ENCODE measurements at regions not wholly inside any gene's neighbourhood (a gene's known extent, or its start where the extent isn't known, plus 50 kb on each side); places are given as distances from the start of the nearest gene placed in this dataset.

DNA sequence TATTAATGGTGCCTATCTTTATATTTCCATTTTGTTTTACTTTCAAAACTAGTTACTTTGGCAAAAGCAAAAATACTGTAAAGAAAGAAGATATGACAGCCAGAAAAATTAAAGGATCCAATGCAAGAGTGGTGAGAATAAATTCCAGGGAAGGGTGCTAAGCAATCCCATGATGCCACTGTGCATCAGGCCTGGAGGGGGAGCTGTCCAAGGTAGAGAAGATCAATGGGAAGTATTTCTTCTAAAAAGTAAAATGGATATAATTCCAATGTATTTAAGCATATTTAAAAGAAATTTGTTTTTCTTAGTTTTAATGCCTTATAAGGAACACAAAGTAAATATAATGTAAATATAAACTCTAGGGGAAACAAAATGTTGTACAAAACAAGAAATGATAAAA, 1382.2 kb upstream of the B3GALT2 start:
- H3K4me1 Mint-ChIP-seq: no peaks in the 10 kb centered on the region
- no peaks in the 10 kb centered on the region for H3K9me3 Mint-ChIP-seq
- TF ChIP-seq, protein P1, sequence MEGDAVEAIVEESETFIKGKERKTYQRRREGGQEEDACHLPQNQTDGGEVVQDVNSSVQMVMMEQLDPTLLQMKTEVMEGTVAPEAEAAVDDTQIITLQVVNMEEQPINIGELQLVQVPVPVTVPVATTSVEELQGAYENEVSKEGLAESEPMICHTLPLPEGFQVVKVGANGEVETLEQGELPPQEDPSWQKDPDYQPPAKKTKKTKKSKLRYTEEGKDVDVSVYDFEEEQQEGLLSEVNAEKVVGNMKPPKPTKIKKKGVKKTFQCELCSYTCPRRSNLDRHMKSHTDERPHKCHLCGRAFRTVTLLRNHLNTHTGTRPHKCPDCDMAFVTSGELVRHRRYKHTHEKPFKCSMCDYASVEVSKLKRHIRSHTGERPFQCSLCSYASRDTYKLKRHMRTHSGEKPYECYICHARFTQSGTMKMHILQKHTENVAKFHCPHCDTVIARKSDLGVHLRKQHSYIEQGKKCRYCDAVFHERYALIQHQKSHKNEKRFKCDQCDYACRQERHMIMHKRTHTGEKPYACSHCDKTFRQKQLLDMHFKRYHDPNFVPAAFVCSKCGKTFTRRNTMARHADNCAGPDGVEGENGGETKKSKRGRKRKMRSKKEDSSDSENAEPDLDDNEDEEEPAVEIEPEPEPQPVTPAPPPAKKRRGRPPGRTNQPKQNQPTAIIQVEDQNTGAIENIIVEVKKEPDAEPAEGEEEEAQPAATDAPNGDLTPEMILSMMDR (IDR thresholded peaks at IDR 0.05): peak; percentile 20
- no peaks in the 10 kb centered on the region for H3K36me3 Mint-ChIP-seq (ENCODE audit: low read depth)
- peaks cover 3% of the 10 kb centered on the region for H3K27me3 Mint-ChIP-seq (ENCODE audit: low read depth, poor library complexity)
- H3K4me3 Mint-ChIP-seq: no peak overlapping the region
- peak; percentile 11 for DNase-seq
- no peak overlapping the region for H3K27ac Mint-ChIP-seq

DNA sequence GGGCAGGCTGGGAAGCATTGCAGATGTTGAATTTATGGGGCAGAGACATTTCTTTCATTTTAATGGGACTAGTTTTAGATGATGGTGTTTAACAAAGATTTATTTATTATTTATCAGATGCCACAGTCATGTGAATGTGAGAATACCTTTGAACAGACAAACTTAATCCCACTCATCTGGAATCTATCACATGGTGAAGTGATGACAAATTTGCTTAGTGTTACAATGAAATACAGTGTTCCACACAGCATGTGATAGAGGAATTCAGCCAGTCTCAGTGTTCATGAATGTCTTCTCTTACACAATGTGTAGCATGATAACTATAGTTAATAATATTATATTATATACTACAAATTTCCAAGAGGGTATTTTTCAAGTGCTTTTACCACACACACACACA, 1361.7 kb upstream of the B3GALT2 start:
- Mint-ChIP-seq H3K27me3 (ENCODE audit: low read depth, poor library complexity) (no peaks in the 10 kb centered on the region), H3K27ac (no peak overlapping the region), H3K4me1 (no peaks in the 10 kb centered on the region), H3K9me3 (peaks cover under 1% of the 10 kb centered on the region), H3K36me3 (ENCODE audit: low read depth) (no peaks in the 10 kb centered on the region), H3K4me3 (no peak overlapping the region)
- TF ChIP-seq, protein P1 (IDR thresholded peaks at IDR 0.05): no peak
- no peak for DNase-seq

DNA sequence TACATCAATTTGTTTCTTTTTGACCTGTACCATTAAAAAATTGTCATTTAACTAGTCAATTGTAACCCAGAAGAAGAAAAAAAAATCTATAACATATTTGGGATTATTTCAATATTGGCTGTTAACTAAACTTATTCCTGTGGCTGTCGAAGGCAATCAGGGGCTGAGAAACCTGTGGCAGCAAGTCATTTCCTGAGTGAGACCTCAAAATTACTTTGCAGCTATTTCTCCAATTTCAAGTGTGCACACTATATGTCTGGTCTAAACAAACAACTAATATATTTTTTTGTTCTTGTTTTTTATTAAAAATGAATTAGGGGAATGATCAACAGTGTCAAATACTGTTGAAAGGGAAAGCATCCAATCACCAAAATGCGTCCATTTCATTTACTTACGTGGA, 1357.6 kb upstream of the B3GALT2 start:
- H3K27ac Mint-ChIP-seq: no peak overlapping the region
- H3K4me1 Mint-ChIP-seq: no peaks in the 10 kb centered on the region
- TF ChIP-seq, protein P1 (IDR thresholded peaks at IDR 0.05): no peak
- H3K27me3 Mint-ChIP-seq (ENCODE audit: low read depth, poor library complexity): no peaks in the 10 kb centered on the region
- no peak for DNase-seq
- no peak overlapping the region for H3K4me3 Mint-ChIP-seq
- H3K9me3 Mint-ChIP-seq: no peaks in the 10 kb centered on the region
- no peaks in the 10 kb centered on the region for H3K36me3 Mint-ChIP-seq (ENCODE audit: low read depth)

DNA sequence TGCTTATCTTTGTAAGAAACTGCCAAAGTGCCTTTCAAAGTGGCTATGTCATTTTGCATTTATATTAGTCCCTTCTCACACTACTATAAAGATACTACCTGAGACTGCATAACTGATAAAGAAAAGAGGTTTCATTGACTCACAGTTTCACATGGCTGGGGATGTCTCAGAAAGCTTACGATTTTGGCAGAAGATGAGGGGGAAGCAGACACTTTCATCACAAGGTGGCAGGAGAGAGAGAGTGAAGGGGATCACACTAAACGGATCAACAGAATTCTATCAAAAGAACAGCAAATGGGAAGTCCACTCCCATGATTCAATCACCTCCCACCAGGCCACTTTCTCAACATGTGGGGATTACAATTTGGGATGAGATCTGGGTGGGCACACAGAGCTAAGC, 1352.0 kb upstream of the B3GALT2 start:
- H3K27me3 Mint-ChIP-seq (ENCODE audit: low read depth, poor library complexity): no peaks in the 10 kb centered on the region
- H3K36me3 Mint-ChIP-seq (ENCODE audit: low read depth): no peaks in the 10 kb centered on the region
- H3K9me3 Mint-ChIP-seq: no peaks in the 10 kb centered on the region
- peaks cover 7% of the 10 kb centered on the region for H3K4me1 Mint-ChIP-seq
- H3K4me3 Mint-ChIP-seq: no peak overlapping the region
- TF ChIP-seq, protein P1 (IDR thresholded peaks at IDR 0.05): no peak
- no peak for DNase-seq
- H3K27ac Mint-ChIP-seq: no peak overlapping the region

DNA sequence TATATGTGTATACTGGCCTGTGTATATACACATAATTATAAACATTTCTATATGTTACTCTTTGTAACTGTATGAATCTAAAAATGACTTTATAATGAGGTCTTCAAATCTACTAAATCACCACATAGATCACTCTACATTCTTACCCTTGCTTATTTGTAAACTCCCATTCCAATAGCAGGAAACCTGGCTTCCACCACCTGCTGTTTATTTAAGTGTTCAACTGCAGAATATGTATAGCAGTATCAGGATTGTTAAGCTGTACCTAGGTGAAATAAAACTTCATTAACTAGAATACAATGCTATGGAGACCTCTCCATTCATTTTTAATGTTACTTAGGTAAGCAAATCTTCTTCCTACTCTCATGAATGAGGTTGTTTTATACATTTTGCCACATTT, 1351.1 kb upstream of the B3GALT2 start:
- peaks cover 7% of the 10 kb centered on the region for H3K4me1 Mint-ChIP-seq
- no peaks in the 10 kb centered on the region for H3K27me3 Mint-ChIP-seq (ENCODE audit: low read depth, poor library complexity)
- TF ChIP-seq, protein P1 (IDR thresholded peaks at IDR 0.05): no peak
- H3K27ac Mint-ChIP-seq: no peak overlapping the region
- DNase-seq: no peak
- H3K9me3 Mint-ChIP-seq: no peaks in the 10 kb centered on the region
- no peaks in the 10 kb centered on the region for H3K36me3 Mint-ChIP-seq (ENCODE audit: low read depth)
- H3K4me3 Mint-ChIP-seq: no peak overlapping the region

DNA sequence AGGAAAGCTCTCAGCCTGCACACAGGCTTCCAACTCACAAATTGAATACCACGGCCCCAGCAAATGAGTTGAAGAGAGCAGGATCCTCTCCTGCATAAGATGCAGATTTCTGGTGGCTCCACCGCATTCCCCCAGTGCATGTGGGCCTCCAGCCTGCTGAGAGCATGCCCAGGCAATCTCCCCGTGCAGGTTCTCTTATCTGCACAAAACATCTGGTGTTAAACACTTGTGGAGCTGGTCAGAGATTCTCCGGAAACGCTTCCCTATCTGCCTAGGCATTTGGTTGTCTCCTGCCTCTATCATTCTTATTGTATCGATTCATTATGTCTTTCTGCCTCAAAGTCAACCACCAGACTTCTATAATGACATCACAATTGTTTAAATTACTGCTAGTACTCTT, 1349.0 kb upstream of the B3GALT2 start:
- H3K27ac Mint-ChIP-seq: peak overlapping the region; percentile 52
- H3K36me3 Mint-ChIP-seq (ENCODE audit: low read depth): no peaks in the 10 kb centered on the region
- H3K27me3 Mint-ChIP-seq (ENCODE audit: low read depth, poor library complexity): peaks cover 3% of the 10 kb centered on the region
- DNase-seq: no peak
- peaks cover 7% of the 10 kb centered on the region for H3K4me1 Mint-ChIP-seq
- TF ChIP-seq, protein P1 (IDR thresholded peaks at IDR 0.05): no peak
- no peaks in the 10 kb centered on the region for H3K9me3 Mint-ChIP-seq
- H3K4me3 Mint-ChIP-seq: no peak overlapping the region
